Fibroblast of skin of scalp (primary cell): ENCODE measurements at regions not wholly inside any gene's neighbourhood (a gene's known extent, or its start where the extent isn't known, plus 50 kb on each side); places are given as distances from the start of the nearest gene placed in this dataset.
A peak's percentile ranks its signal among the peaks of the same experiment; 100 is the strongest.

Experiments used
- DNase-seq: peaks from one replicate; pipeline ENCODE4 v3.0.0-alpha.2; 2013

- DNase-seq = peak; percentile 1
These were observed 84.7 kb upstream of the BRINP1 start for GRCh38 chr9:119453980-119454379.

- peak; percentile 64 for DNase-seq
These were observed 84.3 kb upstream of the BRINP1 start for GRCh38 chr9:119453490-119453911.

GRCh38 chr9:119451426-119451825 lies 82.2 kb upstream of the BRINP1 start:
- no peak for DNase-seq

GRCh38 chr9:119443179-119443578 lies 73.9 kb upstream of the BRINP1 start:
- no peak for DNase-seq

- no peak for DNase-seq
These were observed 72.6 kb upstream of the BRINP1 start for GRCh38 chr9:119441832-119442231.

GRCh38 chr9:119441338-119441737 lies 72.1 kb upstream of the BRINP1 start:
- no peak for DNase-seq

- DNase-seq = no peak
These were observed 67.0 kb upstream of the BRINP1 start for GRCh38 chr9:119436261-119436660.

GRCh38 chr9:119435076-119435475 lies 65.8 kb upstream of the BRINP1 start:
- DNase-seq = no peak

- no peak for DNase-seq
These were observed 63.2 kb upstream of the BRINP1 start for GRCh38 chr9:119432428-119432827.

- DNase-seq = no peak
These were observed 60.1 kb upstream of the BRINP1 start for GRCh38 chr9:119429302-119429701.

- no peak for DNase-seq
These were observed 51.0 kb upstream of the BRINP1 start for GRCh38 chr9:119420231-119420630.
